Superior temporal gyrus (tissue), 1 donor: ENCODE measurements at regions not wholly inside any gene's neighbourhood (a gene's known extent, or its start where the extent isn't known, plus 50 kb on each side); places are given as distances from the start of the nearest gene placed in this dataset.

Experiments
- DNase-seq: peaks from one replicate; pipeline ENCODE4 v3.0.0-alpha.2; 2016; ENCODE audit errors: extremely low spot score

DNA sequence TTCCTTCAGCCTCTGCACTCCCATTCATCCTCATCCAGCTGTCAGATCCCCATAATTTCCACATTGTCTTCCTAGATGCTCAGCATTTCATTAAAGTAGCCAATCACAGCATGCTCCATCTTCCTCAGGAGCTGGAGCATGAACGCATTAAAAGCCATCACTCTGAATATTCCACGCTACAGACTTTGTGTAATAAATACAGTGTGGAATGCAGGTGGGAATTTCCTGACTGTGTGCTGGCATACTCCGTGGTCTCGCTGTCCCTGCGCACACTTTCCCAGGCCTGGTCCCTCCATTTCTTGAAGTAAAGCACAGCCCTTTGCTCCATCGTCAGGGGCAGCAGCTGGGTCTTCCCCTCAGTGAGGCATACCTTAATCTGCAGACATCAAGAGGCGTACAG lies 123.7 kb upstream of the NCK2 start:
- no peak for DNase-seq

DNA sequence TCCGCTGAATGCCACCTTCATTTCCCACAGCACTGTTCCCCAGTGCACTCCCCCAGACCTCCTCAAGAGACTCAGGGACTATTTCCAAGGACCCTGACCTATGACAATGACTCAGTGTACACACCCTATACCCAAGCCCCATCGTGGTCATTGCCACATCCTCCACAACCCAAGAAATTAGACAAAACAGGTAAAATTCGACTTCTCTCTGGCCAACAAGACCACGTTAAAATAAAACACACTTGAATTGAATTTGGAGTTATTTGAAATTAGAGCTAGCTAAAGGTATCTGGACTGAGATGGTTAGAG lies 126.4 kb upstream of the NCK2 start:
- no peak for DNase-seq

DNA sequence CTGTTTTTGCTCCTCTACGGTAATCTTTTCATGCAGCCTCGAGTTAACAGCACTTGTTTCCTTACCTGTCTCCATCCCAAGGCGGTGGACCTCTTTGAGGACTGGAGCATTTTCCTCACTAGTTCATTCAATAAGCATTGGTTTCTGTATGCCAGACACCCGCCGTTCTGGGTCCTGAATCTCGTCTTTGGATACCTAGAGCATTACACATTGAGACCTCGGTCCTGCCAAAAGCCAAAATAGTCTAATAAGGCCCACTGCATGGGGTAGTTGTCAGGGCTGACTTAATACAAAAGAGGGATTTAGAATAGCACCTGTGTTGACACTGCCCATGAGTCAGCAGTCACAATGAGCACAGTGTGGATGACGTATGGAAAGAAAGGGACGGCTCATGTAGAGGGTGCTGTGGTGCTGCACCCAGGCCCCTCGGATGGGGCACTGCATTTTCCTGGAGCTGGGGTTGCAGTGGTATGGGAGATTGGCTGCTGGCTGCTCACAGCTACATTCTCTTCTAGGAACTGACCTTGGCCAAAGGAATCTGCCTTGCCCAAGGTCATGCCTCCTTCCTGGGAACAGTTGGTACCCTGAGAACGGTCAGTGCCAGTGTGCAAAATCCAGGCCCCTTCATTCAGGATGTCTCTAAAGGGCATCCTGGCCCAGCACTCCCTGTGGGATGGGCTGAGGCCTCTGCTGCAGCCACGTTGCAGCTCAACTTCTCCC lies 126.9 kb upstream of the NCK2 start:
- DNase-seq, result no peak

DNA sequence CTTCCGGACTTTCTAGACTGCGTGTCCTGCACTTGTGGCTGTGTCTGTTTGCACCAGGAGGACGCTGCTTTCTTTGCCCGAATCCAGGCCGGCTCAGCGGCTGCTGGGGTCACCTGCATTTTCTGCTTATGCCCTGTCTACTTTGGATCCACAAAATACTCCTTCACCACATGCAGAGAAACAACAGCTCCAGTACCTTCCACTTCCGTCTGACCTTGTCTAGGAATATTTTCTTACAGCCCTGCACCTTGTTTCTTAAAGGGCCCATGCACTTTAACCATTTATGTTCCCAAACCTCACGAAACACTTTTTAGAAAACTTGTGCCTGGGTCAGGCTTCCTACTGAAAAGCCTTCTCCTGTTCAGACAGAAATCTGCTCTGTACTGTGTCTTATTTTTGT lies 129.4 kb upstream of the NCK2 start:
- DNase-seq, result no peak

DNA sequence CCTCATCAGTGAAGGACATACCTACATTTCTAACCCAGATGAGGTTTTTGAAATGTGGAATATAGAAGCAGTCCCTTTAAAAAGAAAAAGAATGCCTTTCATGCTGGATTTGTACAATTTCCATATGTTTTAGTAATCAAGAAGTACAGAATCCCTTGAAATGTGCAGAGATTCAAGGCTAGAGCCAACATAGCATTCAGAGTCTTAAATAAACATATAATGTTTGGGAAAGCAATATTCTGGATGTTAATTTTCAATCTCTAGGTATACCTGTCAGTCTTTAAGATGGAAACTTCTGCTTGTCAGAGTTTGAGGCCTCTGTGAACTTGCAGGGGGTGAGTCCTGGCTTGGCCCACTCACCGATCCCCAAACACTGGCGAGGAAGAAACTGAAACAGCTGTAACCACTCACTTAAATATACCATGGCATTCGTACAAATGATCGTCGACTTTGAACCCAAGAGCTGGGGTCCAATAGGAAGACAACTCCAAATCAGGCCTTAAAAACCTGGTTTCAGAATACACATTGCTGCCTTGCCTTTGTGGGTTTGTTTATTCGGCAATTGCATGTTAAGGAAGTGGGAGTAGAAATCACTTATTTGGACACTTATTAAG lies 132.8 kb upstream of the NCK2 start:
- DNase-seq, result no peak

DNA sequence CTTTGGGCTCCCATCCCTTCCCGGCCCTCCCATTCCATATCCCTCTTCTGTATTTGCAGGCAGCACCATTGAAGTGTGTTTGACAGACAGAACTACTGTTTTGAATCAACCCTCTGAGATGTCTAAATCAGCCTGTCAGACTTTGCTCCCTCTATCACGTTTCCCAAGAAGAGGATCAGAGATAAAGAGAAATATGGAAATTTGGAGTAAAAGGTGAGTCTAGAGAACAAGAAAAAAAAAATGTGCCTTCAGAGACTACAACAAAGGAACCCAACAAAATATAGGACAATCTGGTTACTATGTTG lies 133.4 kb upstream of the NCK2 start:
- DNase-seq, result no peak

DNA sequence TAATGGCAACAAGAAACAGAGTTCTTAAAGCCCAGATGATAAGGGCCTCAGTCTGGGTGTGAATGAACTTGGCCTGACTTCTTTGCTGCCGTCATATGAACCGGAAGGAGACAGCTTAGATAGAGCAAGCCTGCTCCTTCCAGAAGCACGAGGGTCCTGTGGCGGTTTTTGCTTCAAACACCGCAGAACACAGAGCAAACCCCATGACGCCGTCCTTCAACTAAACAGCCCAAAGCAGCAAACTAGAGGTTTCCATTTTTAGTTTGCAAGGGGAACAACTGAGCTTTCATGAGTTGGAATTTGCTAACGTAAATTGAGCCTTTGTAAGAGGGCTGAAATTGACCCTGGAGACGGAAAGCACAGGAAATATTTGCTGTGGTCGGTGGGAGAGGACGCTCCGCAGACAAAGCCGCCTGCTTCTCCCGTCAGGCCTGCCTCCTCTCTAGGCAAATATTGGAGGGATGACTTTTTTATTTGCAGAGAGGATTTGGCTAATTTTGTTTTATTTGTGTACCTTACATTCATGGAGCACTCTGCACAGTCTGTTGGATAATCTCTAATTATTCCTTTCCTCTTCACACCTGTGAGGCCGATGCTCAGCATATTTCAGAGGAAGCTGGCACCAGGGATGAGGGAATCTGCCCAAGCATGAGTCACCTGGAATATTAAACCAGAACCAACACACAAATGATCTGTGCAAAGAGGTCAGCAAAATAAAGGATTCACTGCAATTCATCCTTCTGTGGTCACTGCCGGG lies 134.0 kb upstream of the NCK2 start:
- DNase-seq, result no peak

DNA sequence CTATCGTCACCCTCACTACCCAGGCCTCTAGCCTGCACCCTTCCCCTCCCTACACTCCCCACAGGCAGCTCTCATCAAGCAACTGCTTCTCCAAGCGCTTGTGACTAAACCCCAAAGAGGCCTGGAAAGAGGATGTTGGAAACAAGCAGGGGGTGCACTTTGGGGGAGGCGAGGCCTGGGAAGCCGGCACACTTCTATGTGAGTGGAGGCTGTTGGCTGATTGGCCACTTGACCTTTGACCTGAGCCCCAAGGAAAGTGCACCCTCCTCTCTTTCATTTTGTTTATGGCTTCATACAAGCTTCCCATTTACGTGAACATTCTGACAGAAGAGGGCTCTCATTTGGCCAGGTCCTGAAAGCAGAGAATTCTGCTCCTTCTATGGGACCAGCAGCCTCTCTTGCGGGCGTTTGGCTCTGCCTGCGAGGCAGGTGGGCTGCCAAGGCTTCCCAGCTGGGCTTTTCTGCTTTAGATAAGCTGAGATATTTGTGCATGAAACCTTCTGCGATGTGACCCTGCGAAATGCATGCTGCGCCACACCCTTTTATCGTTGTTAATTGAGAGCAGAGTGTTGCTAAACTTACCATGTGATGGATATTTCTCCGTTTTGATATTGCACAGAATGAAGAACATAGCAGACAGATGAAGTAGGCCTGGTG lies 134.8 kb upstream of the NCK2 start:
- no peak for DNase-seq

DNA sequence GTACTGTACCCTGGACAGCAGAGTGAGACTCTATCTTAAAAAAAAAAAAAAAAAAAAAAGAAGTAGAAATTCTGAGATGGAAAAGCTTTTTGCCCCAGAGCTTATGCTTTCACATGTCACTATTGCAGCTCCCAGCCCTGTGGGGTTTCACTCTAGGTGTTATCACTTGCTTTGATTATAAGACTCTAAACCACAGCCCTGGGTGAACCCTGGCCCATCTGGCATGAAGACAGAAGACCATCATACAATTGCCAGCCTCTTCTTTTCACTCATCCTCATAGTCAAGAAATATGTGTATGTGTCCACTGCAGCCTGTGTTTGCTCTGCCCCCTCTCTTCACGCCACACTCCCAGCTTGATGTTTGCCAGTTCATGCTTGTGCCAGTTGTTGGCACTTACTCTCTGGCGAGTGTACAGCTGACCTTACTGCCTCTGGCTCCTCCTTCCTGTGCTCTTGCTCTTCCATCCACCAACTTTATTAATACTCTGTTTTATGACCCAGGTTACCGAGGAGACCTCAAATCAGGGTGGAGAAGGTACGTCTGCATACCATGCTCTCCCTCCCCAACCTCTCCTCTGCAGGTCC lies 136.7 kb upstream of the NCK2 start:
- no peak for DNase-seq

DNA sequence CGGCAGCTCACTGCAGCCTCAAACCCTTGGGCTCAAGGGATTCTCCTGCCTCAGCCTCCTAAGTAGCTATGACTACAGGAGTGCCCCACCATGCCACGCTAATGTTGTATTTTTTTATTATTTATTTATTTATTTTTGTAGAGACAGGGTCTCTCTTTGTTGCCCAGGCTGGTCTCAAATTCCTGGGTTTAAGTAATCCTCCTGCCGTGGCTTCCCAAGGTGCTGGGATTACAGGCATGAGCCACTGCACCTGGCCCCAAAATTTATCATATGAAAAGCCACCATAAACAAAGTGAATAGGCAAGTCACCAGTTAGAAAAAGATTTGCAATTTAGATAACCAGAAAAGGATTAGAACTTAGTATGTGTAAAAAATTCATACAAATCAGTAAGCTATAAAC lies 138.6 kb upstream of the NCK2 start:
- DNase-seq, result no peak

DNA sequence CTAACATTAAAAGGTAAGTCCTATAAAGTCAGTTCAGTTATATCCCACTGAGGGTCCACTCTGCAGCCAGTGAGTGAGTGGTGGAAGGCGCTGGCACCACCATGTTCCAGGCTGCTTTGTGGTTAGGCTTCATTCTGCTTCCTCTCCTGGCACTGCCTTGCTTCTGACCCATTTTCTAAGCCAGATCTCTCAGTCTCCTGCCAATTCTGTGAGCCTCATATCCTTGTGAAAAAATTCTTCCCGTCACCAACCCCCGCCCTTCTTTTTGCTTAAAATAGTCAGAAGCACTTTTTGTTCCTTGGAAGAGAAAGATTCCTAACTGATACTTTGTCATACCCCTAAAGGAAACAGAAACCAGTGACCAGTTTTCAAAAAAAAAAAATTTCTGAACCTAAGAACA lies 139.8 kb upstream of the NCK2 start:
- peak; percentile 78 for DNase-seq

DNA sequence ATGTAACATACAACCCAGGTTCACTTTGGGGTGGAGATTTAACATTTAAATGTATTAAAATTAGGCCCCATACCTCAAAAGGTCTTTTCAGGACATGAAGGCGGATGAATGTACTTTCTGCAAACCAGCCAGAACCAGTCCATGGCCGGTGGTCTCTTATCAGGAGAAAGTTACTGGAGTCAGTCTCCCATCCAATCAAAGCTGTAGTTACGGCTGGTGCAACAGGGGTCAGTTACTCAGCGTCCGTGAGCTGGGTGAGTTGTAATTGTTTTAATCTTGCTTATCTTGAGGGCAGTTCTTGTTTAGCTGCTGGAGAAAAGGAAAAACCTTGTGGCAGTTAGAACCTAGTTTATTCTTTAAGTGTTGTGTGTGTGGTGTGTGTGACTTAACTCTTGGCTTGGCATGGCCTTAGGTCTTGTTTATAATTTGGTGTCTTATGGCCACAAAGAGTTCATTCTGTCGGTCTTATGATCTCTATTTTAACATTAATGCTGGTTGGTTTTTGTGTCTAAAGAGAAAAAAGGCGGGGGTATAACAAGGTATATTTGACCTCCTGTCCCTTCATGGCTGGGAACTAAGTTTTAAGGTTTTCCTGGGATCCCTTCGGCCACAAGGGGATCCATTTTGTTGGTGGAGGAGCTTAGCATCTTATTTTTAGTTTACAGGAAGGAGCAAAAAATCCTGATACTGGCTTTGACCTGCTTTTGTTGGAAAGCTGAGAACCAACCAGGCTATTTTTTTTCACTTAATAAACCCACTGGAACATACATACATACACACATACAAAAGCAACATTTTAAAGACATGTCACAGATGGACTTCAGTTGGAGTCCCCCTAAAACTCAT lies 143.5 kb upstream of the NCK2 start:
- DNase-seq, result no peak

DNA sequence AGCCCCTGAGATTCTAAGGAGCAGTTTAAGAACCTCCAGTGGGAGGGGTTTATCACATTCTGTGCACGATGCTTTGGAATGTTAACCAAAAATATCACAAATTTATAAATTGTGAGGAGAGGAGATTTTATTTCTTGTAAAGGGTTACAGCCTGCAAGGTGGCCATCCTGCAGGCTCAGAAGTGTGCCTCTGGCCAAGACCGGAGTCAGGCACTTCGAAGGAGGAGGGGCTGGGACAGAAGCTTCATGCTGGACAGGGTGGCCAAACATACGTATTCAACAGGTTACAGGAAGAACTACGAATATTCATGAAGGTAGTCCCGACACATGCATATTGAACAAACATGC lies 144.1 kb upstream of the NCK2 start:
- DNase-seq, result no peak

DNA sequence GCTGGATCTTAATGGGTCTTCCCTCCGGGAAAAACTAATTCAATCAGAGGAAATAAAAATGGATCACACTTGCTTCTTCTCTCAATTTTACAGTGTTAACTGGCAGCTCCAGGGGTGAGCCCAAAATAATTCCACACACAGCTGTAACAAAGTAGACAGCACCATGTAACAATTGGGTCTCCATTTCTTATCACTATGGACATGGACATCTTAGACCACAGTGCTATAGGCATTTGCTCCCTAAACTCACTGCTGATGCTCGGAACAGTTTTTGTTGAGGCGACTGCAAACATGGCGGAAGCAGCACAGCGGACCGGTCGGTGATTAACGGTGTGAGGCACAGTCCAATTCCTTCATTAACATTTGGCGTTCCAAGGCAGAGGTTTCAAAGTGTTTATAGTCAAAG lies 144.7 kb upstream of the NCK2 start:
- no peak for DNase-seq

DNA sequence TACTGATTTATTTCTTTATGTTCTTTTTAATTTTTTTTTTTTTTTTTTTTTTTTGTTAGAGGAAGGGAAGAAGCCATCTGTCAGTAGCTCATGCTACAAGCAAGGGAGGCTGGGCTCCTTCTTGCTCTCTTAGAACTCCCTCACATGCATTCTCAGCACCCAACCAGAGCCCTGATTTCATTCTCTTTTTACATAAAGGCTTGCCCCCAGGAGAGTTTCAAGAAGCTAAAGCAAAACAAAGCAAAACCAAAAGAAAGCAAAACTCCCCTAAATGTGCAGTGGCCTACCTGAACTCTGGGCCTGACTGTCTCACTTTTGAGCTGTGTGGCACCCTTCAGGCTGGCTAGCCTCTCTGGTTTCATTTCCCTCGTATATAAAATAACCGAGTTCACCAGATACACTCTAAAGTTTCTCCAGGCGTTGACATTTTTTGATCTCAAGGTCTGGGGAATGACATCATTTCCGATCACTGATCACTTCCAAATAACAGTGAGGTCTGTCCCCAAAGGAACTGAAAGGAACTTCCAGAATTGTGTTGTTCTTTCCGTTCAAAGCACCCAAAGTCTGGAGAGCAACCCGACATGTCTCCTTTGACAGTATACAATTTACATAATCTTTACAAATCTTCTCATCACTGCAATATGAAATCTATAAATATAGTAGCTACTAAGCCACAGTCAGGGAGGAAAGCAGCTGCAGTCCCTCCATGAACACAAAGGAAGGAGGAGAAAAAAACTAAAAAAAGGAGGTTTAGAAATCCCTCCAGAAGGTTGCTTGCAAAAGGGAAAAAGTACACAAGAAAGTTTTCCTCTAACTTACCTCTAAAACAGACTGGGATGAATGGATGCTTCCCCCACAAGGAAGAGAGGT lies 145.6 kb upstream of the NCK2 start:
- peak; percentile 20 for DNase-seq

DNA sequence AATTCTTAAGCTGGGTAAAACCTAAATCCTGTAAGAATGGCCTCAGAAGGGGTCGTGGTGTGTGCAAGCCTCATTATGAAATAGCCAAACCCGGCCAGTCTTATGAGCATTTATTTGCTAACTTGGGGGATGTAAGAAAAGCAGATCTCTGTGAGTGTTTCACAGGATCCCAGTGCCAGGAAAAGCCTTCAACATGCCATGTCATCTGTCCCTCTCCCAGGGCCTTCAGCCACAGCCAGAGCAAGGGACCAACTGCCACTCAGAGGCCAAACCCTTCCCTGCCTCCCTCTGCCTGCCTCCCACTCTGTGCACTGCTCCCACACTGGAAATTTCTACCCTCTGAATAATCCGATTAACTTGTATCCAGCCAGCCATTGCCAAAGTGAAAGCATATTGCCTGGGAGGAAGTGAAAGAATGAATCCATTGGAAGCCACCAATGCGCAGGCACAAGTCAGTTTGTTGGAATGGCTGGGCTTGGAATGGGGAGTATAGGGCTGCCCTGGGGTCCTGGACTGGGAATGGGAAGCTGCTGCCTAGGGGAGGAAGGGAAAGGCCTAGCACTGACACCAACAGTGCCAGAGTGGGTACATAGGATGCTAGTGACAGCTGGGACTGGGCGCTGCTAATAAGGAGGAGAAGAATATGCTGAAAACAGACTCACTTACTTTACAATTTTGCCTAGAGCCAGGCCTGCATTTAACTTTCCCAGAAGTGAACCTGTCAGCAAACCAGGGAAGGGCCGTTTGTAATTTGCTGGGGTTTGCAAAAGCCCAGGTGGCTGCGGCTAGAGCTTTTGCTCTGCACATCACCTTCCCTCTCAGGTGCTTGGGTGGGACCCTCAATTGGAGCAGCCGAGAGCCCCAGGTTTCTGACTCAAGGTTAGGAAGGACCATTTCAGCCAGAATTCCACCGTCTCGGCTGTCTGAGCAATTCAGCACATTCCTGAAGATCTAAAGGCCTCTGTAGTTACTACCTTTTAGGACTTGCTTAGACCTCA lies 146.6 kb upstream of the NCK2 start:
- no peak for DNase-seq

DNA sequence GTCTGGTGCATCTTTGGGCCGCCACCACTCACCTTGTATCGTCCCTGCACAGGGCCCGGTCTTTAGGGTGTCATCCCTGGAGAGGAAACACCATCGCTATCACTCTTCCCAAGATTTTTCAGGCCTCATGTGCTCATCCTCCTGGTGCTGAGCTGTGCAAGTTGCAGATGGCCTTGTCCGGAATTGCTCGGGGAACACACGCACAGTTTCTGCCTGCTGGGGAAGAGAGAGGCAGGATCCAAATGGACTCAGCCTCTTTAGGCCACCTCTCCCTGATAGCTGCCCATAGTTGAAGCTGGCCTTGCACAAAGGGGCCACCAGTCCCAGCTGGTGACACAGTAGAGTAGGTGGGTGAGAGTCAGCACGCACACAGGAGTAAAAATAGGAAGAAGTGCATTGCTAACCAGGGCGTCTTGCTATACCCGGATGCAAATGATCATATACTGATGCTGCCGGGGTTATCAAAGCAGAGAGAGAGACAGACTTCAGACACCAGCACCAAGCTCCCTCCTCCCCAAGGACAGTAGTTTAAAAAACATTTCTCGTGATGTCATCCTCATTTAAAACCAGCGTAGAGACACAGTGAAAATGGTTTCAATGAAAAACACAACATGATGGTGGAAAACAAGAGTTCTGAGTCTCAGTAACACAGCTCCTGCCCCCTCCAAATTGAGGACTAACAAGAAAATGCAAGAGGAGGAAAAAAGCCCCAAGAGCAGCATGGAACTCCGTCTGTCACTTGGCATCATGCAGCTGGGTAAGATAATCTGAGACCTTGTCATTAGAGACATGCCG lies 147.5 kb upstream of the NCK2 start:
- DNase-seq, result no peak

DNA sequence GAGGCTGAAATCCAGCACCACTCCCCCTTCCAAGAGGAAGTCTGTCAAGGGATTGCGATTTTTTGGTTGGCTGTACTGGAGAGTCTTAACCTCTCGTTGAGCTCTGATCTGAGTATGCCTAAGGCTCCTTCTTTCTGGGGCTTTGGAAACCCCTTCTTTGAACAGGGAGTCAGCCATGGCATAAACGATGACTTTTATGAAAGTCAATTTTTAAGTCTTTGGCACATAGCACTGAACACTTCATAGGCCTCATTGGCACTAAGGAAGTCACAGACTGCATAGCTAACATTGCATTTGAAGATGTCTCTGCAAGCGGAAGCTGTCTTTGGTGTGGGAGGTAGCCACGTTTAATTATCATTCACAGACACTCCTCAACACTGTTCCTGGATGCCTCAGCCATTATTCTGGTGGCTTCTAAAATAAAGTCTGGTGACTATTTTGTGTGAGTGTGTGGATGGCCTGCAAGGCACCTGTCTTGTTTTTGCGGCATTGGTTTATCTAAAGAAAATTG lies 148.2 kb upstream of the NCK2 start:
- DNase-seq, result no peak

DNA sequence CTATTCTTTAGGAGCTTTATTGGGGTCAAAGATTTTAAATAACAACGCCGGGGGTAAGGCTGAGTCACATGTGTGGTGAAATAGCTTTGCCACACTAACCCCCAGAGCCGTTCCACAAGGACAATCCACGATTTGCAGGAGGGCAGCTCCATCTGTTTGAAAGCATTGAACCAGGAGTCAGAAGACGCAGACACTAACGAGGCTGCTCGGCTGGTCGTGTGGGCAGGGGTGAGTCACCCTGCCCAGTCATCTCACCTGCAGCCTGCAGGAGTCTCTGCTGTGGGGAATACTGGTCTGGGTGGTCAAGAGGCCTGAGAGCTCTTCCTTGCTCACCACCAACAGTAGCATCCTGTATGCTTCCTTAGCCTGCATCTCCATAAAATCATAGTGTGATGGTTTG lies 149.2 kb upstream of the NCK2 start:
- no peak for DNase-seq
